HEK293 (cell line): ENCODE measurements at regions not wholly inside any gene's neighbourhood (a gene's known extent, or its start where the extent isn't known, plus 50 kb on each side); places are given as distances from the start of the nearest gene placed in this dataset.

Experiments
- CTCF ChIA-PET: fragments of 350-600 bp; formaldehyde crosslinking; extraction: SDS; loops from one replicate; lab custom pipeline; 2021; ENCODE audit warnings: antibody characterized with exemption; lab: Yijun Ruan, JAX
- POLR2A ChIA-PET: fragments of 300-600 bp; formaldehyde crosslinking; extraction: SDS; loops from one replicate; lab custom pipeline; 2020; ENCODE audit warnings: antibody characterized with exemption, inconsistent platforms; lab: Yijun Ruan, JAX
- H3K27ac ChIP-seq: fragments of 200-500 bp; sonication (Bioruptor generic); 2 replicates; pipeline ENCODE4 v1.5.1; 2014; ENCODE audit warnings: low read depth, low read length, control low read depth, inconsistent platforms; ENCODE audit errors: extremely low read depth
- H3K36me3 ChIP-seq, 2 experiments: fragments of 200-500 bp in 1 of 2; sonication (Bioruptor generic) in 1 of 2; 1 replicate in 1 of 2; 2 replicates in 1 of 2; pipeline ENCODE4 v1.5.1; 2014 to 2017; ENCODE audit warnings: inconsistent platforms in 2 of 2, low read length in 2 of 2; ENCODE audit not compliant: control insufficient read depth in 2 of 2, insufficient read depth in 1 of 2
- H3K4me1 ChIP-seq: fragments of 200-500 bp; sonication (Bioruptor generic); 2 replicates; pipeline ENCODE4 v1.5.1; 2014; ENCODE audit warnings: mild to moderate bottlenecking, low read length, inconsistent platforms; ENCODE audit not compliant: control insufficient read depth, insufficient read depth
- H3K4me3 ChIP-seq: 2 replicates; pipeline ENCODE4 v1.5.1; 2011; ENCODE audit warnings: low read depth, mild to moderate bottlenecking, control low read depth, low read length, moderate library complexity
- H3K9me3 ChIP-seq: fragments of 200-500 bp; sonication (Bioruptor generic); 2 replicates; pipeline ENCODE4 v1.5.1; 2014; ENCODE audit warnings: low read depth, low read length, inconsistent platforms; ENCODE audit not compliant: control insufficient read depth, insufficient read depth
- BCL11A ChIP-seq: fragments of 450-650 bp; formaldehyde crosslinking; IDR thresholded peaks from 2 replicates; pipeline ENCODE4 v1.5.1; 2016; ENCODE audit warnings: low read depth, missing biosample characterization, missing genetic modification characterization
- SETDB1 ChIP-seq: IDR thresholded peaks from one replicate; pipeline ENCODE4 v1.6.1; 2017; ENCODE audit warnings: mild to moderate bottlenecking, low read length, moderate library complexity, mixed read lengths; ENCODE audit not compliant: insufficient read length
- TCF7L2 ChIP-seq: IDR thresholded peaks from 2 replicates; pipeline ENCODE4 v1.6.1; 2011; ENCODE audit warnings: low read depth, mild to moderate bottlenecking, inconsistent platforms, low read length, moderate library complexity, borderline replicate concordance
- TSHZ1 ChIP-seq: fragments of 450-650 bp; formaldehyde crosslinking; IDR thresholded peaks from 2 replicates; pipeline ENCODE4 v1.5.1; 2016; ENCODE audit warnings: missing biosample characterization, missing genetic modification characterization, borderline replicate concordance
- ZBTB21 ChIP-seq: fragments of 450-650 bp; formaldehyde crosslinking; IDR thresholded peaks from 2 replicates; pipeline ENCODE4 v1.5.1; 2017; ENCODE audit warnings: missing biosample characterization, missing genetic modification characterization
- ZBTB26 ChIP-seq: fragments of 450-650 bp; formaldehyde crosslinking; optimal IDR thresholded peaks from 2 replicates; pipeline ENCODE3; 2016; ENCODE audit warnings: missing biosample characterization, mild to moderate bottlenecking, missing genetic modification characterization
- ZBTB44 ChIP-seq: fragments of 450-650 bp; IDR thresholded peaks from 2 replicates; pipeline ENCODE4 v1.5.1; 2018; ENCODE audit warnings: missing biosample characterization, mild to moderate bottlenecking, missing genetic modification characterization
- ZNF10 ChIP-seq: fragments of 450-650 bp; formaldehyde crosslinking; IDR thresholded peaks from 2 replicates; pipeline ENCODE4 v1.5.1; 2017; ENCODE audit warnings: missing biosample characterization, missing genetic modification characterization
- ZNF146 ChIP-seq: fragments of 450-650 bp; formaldehyde crosslinking; IDR thresholded peaks from 2 replicates; pipeline ENCODE4 v1.5.1; 2016; ENCODE audit warnings: missing biosample characterization, missing genetic modification characterization
- ZNF16 ChIP-seq: fragments of 450-650 bp; formaldehyde crosslinking; IDR thresholded peaks from 2 replicates; pipeline ENCODE4 v1.5.1; 2016; ENCODE audit warnings: low read depth, missing biosample characterization, missing genetic modification characterization
- ZNF223 ChIP-seq: fragments of 450-650 bp; formaldehyde crosslinking; IDR thresholded peaks from 2 replicates; pipeline ENCODE4 v1.5.1; 2016; ENCODE audit warnings: missing biosample characterization, missing genetic modification characterization
- ZNF248 ChIP-seq: fragments of 450-650 bp; formaldehyde crosslinking; IDR thresholded peaks from 2 replicates; pipeline ENCODE4 v1.5.1; 2017; ENCODE audit warnings: missing biosample characterization, missing genetic modification characterization
- ZNF26 ChIP-seq: fragments of 450-650 bp; formaldehyde crosslinking; IDR thresholded peaks from 2 replicates; pipeline ENCODE4 v1.5.1; 2016; ENCODE audit warnings: missing biosample characterization, missing genetic modification characterization
- ZNF324 ChIP-seq: fragments of 450-650 bp; formaldehyde crosslinking; IDR thresholded peaks from 2 replicates; pipeline ENCODE4 v1.5.1; 2016; ENCODE audit warnings: missing biosample characterization, missing genetic modification characterization
- ZNF488 ChIP-seq: fragments of 450-650 bp; formaldehyde crosslinking; IDR thresholded peaks from 2 replicates; pipeline ENCODE4 v1.5.1; 2016; ENCODE audit warnings: missing biosample characterization, missing genetic modification characterization
- ZNF600 ChIP-seq: fragments of 450-650 bp; formaldehyde crosslinking; IDR thresholded peaks from 2 replicates; pipeline ENCODE4 v1.5.1; 2016; ENCODE audit warnings: missing biosample characterization, missing genetic modification characterization
- ZNF610 ChIP-seq: fragments of 450-650 bp; formaldehyde crosslinking; IDR thresholded peaks from 2 replicates; pipeline ENCODE4 v1.5.1; 2016; ENCODE audit warnings: missing biosample characterization, missing genetic modification characterization, borderline replicate concordance
- ZNF639 ChIP-seq: fragments of 450-650 bp; formaldehyde crosslinking; IDR thresholded peaks from 2 replicates; pipeline ENCODE4 v1.5.1; 2016; ENCODE audit warnings: missing biosample characterization, missing genetic modification characterization
- ZNF645 ChIP-seq: fragments of 450-650 bp; formaldehyde crosslinking; IDR thresholded peaks from 2 replicates; pipeline ENCODE4; 2016; ENCODE audit warnings: missing biosample characterization, missing genetic modification characterization
- ZNF654 ChIP-seq: fragments of 450-650 bp; formaldehyde crosslinking; IDR thresholded peaks from 2 replicates; pipeline ENCODE4 v1.5.1; 2016; ENCODE audit warnings: low read depth, missing biosample characterization, missing genetic modification characterization
- ZNF791 ChIP-seq: fragments of 450-650 bp; formaldehyde crosslinking; IDR thresholded peaks from 2 replicates; pipeline ENCODE4 v1.5.1; 2016; ENCODE audit warnings: missing biosample characterization, missing genetic modification characterization
- ZSCAN4 ChIP-seq: fragments of 450-650 bp; formaldehyde crosslinking; IDR thresholded peaks from 2 replicates; pipeline ENCODE4 v1.5.1; 2017; ENCODE audit warnings: missing biosample characterization, missing genetic modification characterization

GRCh38 chr2:6448893-6449292 lies 416.8 kb downstream of the CMPK2 start:
- ChIA-PET POLR2A (no interaction called here), CTCF (no interaction called here)
- TF ChIP-seq TCF7L2 (no peak), ZBTB44 (tag by site-specific recombination) (no peak), ZNF488 (tag by site-specific recombination) (no peak), ZBTB21 (tag by site-specific recombination) (no peak), TSHZ1 (tag by site-specific recombination) (no peak), ZNF10 (no peak), ZNF26 (no peak), ZBTB26 (tag by site-specific recombination) (no peak), ZNF610 (tag by site-specific recombination) (no peak), ZNF16 (tag by site-specific recombination) (no peak), ZNF639 (tag by site-specific recombination) (no peak), SETDB1 (no peak)
- H3K9me3 ChIP-seq, result no peaks in the 10 kb centered on the region
- H3K36me3 ChIP-seq, result no peaks in the 10 kb centered on the region
- no peak overlapping the region for H3K4me3 ChIP-seq
- H3K4me1 ChIP-seq, result no peaks in the 10 kb centered on the region
- H3K27ac ChIP-seq, result no peak overlapping the region

GRCh38 chr2:6449343-6449742 lies 416.4 kb downstream of the CMPK2 start:
- H3K36me3 ChIP-seq, result no peaks in the 10 kb centered on the region
- H3K4me3 ChIP-seq, result no peak overlapping the region
- H3K9me3 ChIP-seq, result no peaks in the 10 kb centered on the region
- no peak overlapping the region for H3K27ac ChIP-seq
- POLR2A ChIA-PET, result no interaction called here
- CTCF ChIA-PET, result no interaction called here
- H3K4me1 ChIP-seq, result no peaks in the 10 kb centered on the region
- TF ChIP-seq ZNF223 (no peak), ZNF645 (tag by site-specific recombination) (no peak), ZNF791 (tag by site-specific recombination) (no peak), ZNF248 (no peak), BCL11A (tag by site-specific recombination) (no peak), ZNF654 (no peak), ZNF600 (tag by site-specific recombination) (no peak), ZNF146 (tag by site-specific recombination) (no peak), ZNF488 (tag by site-specific recombination) (no peak), ZNF324 (tag by site-specific recombination) (no peak), ZSCAN4 (no peak)
